GM19043 (cell line): ENCODE measurements at regions not wholly inside any gene's neighbourhood (a gene's known extent, or its start where the extent isn't known, plus 50 kb on each side); places are given as distances from the start of the nearest gene placed in this dataset.
"Not testable (repeated sequence)": the region's sequence is repeated elsewhere in the genome, so short reads cannot be mapped to it uniquely, and the experiment has no call there.

Source experiments
- ATAC-seq: cut with Tn5 transposase; IDR thresholded peaks from one replicate; pipeline ENCODE4 v1.9.1; 2021; ENCODE audit warnings: low read depth; ENCODE audit not compliant: unreplicated experiment

- no peak for ATAC-seq
These were observed 426.7 kb upstream of the FRG2C start for GRCh38 chr3:75237477-75237876.

DNA sequence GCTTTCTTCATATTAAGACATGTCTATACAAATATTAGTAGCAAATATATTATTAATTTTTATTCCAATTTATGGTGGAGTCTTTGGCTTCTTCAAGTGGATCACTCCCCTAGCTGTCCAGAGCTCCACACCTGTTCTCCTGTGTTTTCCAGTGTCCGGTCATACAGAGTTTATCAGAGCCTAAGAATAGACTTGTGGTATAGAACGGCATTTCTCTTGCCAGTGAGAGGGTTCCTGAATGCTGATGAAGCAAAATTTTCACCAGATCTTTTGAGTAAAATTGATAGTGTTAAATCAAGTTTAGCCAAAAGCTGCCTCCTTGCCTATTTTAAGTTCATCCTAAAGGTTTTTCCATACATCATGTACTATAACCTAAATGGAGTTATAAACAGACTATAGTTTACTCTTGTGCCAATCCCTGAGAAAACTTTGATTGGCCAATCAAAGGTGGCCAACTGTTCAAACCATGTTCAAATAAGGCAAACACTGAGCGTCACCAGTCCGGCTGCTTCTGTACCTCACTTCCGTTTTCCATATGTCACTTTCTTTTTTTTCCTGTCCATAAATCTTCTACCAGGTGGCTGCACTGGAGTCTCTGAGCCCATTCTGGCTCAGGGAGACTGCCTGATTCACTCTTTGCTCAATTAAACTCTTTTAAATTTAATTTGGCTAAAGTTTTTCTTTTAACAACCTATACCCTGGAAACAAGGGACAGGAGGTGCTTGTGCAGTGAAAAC, 422.7 kb upstream of the FRG2C start:
- ATAC-seq, result not testable (repeated sequence)

GRCh38 chr3:75242012-75242735, 422.0 kb upstream of the FRG2C start:
- no peak for ATAC-seq

GRCh38 chr3:75248974-75249373, 415.2 kb upstream of the FRG2C start:
- ATAC-seq, result no peak

DNA sequence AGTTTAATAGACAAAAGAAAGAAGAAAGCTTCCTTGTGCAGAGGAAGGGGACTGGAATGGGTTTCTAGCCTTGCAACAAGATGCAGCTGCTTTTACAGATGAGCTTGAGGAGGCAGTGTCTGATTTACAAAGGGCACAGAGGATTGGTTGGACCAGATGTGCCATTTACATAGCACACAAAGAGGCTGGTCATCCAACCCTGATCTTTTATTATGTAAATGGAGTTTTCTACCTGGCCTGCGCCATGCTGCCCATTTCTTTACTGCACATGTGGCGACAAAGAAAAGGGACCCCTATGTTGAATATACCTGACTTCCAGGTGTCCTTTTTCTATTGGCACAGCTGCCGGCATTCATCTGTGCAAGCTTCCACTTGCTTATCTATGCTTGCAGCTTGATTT, 409.4 kb upstream of the FRG2C start:
- ATAC-seq, result no peak

- ATAC-seq, result not testable (repeated sequence)
These were observed 405.1 kb upstream of the FRG2C start for GRCh38 chr3:75258825-75259683.

- not testable (repeated sequence) for ATAC-seq
These were observed 403.2 kb upstream of the FRG2C start for GRCh38 chr3:75260975-75261374.

- ATAC-seq, result no peak
These were observed 401.5 kb upstream of the FRG2C start for GRCh38 chr3:75262661-75263060.

- no peak for ATAC-seq
These were observed 398.2 kb upstream of the FRG2C start for GRCh38 chr3:75265897-75266296.

- ATAC-seq, result not testable (repeated sequence)
These were observed 395.6 kb upstream of the FRG2C start for GRCh38 chr3:75268576-75268975.

DNA sequence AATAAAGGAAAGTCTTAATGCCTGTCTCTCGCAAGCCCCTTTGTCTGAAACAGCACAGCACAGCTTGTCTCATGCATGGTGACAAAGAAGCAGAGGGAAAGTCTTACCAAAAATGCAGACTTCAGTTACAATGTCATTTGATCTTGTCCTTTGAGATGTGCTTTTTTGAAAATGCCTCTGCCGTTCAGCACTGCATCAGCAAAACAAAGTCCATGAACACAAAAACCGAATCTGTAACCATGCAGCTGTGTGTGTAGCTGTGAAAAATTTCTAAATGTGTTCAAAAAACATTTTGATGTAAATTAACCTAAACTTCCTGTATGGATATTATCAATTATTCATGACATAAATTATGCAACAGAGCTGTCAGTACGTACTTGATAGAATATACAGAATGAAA, 391.9 kb upstream of the FRG2C start:
- not testable (repeated sequence) for ATAC-seq

DNA sequence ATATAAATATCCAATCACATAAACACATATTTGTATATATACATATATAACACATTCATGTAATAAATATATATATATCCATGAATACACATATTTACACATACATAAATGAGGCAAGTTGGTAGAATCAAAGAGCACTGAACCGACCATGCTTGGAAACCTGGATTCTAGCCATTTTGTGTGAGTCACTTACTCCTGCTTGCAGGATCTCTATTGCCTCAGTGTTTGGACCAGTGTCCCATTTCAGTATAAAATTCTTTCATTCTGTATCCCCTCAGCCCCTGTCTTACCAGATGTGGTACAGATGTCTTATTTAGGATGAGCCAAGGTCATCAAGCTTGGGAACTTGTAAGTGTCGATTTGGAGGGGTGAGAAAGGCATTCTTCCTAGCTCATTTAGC, 391.4 kb upstream of the FRG2C start:
- ATAC-seq, result no peak

- ATAC-seq, result not testable (repeated sequence)
These were observed 378.5 kb upstream of the FRG2C start for GRCh38 chr3:75285531-75286148.

- not testable (repeated sequence) for ATAC-seq
These were observed 375.1 kb upstream of the FRG2C start for GRCh38 chr3:75288972-75289574.

DNA sequence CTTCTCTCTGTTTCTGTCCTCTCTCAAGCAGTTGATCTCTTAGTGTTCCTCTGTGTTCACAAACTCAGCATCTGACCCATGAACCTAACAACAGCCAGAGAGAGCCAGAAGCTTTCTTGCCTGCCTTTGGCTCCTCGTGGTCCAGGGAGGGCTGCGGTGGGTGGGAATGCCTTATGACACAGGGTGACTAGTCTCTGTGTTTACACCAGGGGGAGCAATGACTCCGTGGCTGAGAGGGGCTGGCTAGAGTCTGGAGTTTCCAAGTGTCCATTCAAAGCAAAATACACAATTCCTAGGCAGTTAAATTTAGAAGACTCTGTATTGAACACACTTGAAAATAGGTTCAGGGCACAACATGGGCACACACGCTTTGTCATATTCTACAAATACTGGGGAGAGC, 370.0 kb upstream of the FRG2C start:
- ATAC-seq, result no peak

DNA sequence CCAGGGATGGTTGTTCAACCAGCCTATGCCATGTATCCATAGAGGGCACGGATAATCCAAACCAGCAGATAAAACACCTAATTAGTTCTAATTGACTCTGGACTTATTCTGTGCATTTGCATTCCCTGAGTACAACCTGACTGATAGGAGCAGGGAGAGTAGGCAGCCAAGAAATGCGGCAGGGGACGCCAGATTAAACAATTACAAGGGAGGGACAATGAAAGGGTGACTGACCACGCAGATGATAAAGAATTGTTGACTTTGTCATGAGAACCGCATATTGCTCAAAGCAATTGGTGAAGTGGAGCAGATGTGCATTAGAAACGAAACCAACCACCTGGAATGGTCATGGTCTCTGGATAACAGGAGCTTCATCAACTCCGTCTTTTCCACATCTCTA, 369.1 kb upstream of the FRG2C start:
- no peak for ATAC-seq

DNA sequence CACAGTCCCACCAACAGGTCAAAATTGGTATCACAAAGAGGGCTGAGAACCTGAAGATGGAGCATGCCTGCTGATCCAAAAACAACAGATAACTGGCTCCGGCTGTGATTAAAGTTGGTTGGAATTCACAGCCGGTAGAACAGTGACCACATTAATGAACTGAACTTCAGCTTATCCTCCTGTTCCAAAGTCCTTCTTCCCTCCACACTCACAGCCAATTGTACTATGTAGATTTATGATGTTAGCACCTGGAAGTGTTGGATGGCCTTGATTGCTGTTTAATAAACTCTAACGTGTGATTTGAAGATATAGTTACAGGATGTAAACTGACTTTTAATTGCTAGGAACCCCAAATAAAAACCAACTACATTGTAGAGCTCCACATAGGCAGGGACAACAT, 367.3 kb upstream of the FRG2C start:
- no peak for ATAC-seq

GRCh38 chr3:75300606-75301005, 363.5 kb upstream of the FRG2C start:
- ATAC-seq, result no peak

DNA sequence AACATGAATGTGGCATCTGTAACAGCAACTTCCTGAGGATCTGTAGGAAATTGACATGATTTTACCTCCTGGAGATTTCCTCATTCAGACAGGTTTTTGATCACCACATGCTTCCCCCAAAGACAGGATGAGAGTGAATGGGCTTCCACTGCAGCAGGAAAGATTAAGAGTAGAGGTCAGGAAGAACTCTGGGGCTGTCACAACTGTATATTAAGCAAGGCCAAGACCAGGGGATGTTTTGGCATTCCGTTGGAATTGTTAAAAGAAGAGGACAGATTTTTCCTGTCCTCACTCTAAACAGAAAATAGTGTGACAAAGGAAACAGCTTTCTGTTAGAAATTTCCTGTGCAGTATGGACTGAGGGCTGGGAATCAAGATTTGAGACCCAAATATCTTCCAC, 363.1 kb upstream of the FRG2C start:
- not testable (repeated sequence) for ATAC-seq

- no peak for ATAC-seq
These were observed 360.4 kb upstream of the FRG2C start for GRCh38 chr3:75303741-75304140.
